HepG2 (cell line): ENCODE measurements at regions not wholly inside any gene's neighbourhood (a gene's known extent, or its start where the extent isn't known, plus 50 kb on each side); places are given as distances from the start of the nearest gene placed in this dataset.
"Not testable (repeated sequence)": the region's sequence is repeated elsewhere in the genome, so short reads cannot be mapped to it uniquely, and the experiment has no call there.

Experiments
- ATAC-seq: fragments of 200-7000 bp; cut with Tn5 transposase; 3 replicates; pipeline ENCODE4 v1.9.1; 2020; ENCODE audit warnings: mild to moderate bottlenecking, moderate library complexity
- BruUV-seq: library from RNA; stranded (reverse); fragments of 400-500 nt; replicated peaks from 2 replicates; lab custom pipeline; 2021; lab: Mats Ljungman, UMichigan
- CTCF ChIA-PET: fragments of 300-600 bp; formaldehyde crosslinking; extraction: SDS; loops from one replicate; lab custom pipeline; 2021; ENCODE audit warnings: low total read pairs, inconsistent platforms, low intra/inter-chr PET ratio; lab: Yijun Ruan, JAX
- POLR2A ChIA-PET: fragments of 350-600 bp; sonication (Branson Sonifier 250); formaldehyde crosslinking; loops from one replicate; lab custom pipeline; 2020; ENCODE audit warnings: antibody characterized with exemption, inconsistent platforms; lab: Yijun Ruan, JAX
- DNase-seq: peaks from one replicate; pipeline ENCODE4 v3.0.0-alpha.2; 2015; ENCODE audit warnings: low spot score
- FAIRE-seq: peaks from 3 replicates; lab custom pipeline; 2011; peaks lifted over from hg19 to GRCh38; lab: Jason Lieb, UNC
- H2AFZ ChIP-seq: one replicate; pipeline ENCODE4 v1.6.1; 2011; ENCODE audit warnings: low read length, inconsistent platforms
- H3K27ac ChIP-seq: fragments of 300-600 bp; 3 replicates; pipeline ENCODE4 v1.8.0; 2011; ENCODE audit warnings: mixed run types, mild to moderate bottlenecking, mixed read lengths, low read length, inconsistent platforms; ENCODE audit not compliant: insufficient read depth; ENCODE audit errors: extremely low read length
- H3K27me3 ChIP-seq, 2 experiments: fragments of 200-600 bp in 1 of 2; 2 replicates in 1 of 2; 3 replicates in 1 of 2; pipeline versions ENCODE4 v1.6.0 to v1.8.0; 2011; ENCODE audit warnings: low read length in 2 of 2, mild to moderate bottlenecking in 2 of 2, moderate library complexity in 2 of 2, inconsistent platforms in 1 of 2; ENCODE audit not compliant: insufficient read depth in 2 of 2, control insufficient read depth in 1 of 2
- H3K36me3 ChIP-seq, 2 experiments: fragments of 200-600 bp in 1 of 2; replicated peaks in 1 of 2; 2 replicates in 1 of 2; 3 replicates in 1 of 2; pipeline versions ENCODE4 v1.5.1 to v1.8.0; 2011; ENCODE audit warnings: low read length in 2 of 2, inconsistent platforms in 1 of 2; ENCODE audit not compliant: insufficient read depth in 2 of 2, control insufficient read depth in 1 of 2
- H3K4me1 ChIP-seq: 2 replicates; pipeline ENCODE4 v1.5.1; 2012; ENCODE audit warnings: low read length, inconsistent platforms; ENCODE audit not compliant: insufficient read depth
- H3K4me2 ChIP-seq: 2 replicates; pipeline ENCODE4 v1.6.0; 2011; ENCODE audit warnings: low read depth, low read length, inconsistent platforms
- H3K4me3 ChIP-seq, 3 experiments: fragments of 200-600 bp in 1 of 3; sonication (generic), shearing (Covaris generic) in 1 of 3; replicated peaks in 1 of 3; 2 replicates each; pipeline ENCODE4 v1.5.1; 2011 to 2016; ENCODE audit warnings: low read length in 3 of 3, inconsistent platforms in 2 of 3, low read depth in 2 of 3, mild to moderate bottlenecking in 2 of 3, control low read depth in 1 of 3, mixed read lengths in 1 of 3; ENCODE audit not compliant: insufficient read depth in 1 of 3
- H3K79me2 ChIP-seq: one replicate; pipeline ENCODE4 v1.6.1; 2011; ENCODE audit warnings: low read length, inconsistent platforms; ENCODE audit not compliant: insufficient read depth
- H3K9ac ChIP-seq: 2 replicates; pipeline ENCODE4 v1.6.0; 2011; ENCODE audit warnings: mild to moderate bottlenecking, low read depth, low read length, inconsistent platforms; ENCODE audit not compliant: insufficient read depth
- H3K9me3 ChIP-seq: 2 replicates; pipeline ENCODE4 v1.5.1; 2012; ENCODE audit warnings: mild to moderate bottlenecking, low read length
- H4K20me1 ChIP-seq: 2 replicates; pipeline ENCODE4 v1.6.0; 2011; ENCODE audit warnings: inconsistent platforms, mild to moderate bottlenecking, low read length, moderate library complexity; ENCODE audit not compliant: insufficient read depth
- ZNF331 ChIP-seq: sonication (generic); formaldehyde crosslinking; IDR thresholded peaks from 2 replicates; pipeline ENCODE4 v1.4.0; 2020; ENCODE audit warnings: missing genetic modification reagents
- WGBS: methylation state at CpG from one replicate; pipeline ENCODE4 v1.1.6; 2017; ENCODE audit warnings: low lambda C conversion rate; 5-methylcytosine and 5-hydroxymethylcytosine counted together
- in situ Hi-C: cut with HindIII; loops from 2 replicates; pipeline ENCODE4 v1.10.0; 2017; ENCODE audit warnings: low pct_unique_long_range_greater_than_20kb; ENCODE audit not compliant: extremely low pct_ligation_motif_present
- intact Hi-C: fragments of 100-400 bp; cut with micrococcal nuclease; formaldehyde crosslinking; loops from one replicate; pipeline ENCODE4 v1.10.0; 2022; ENCODE audit not compliant: unreplicated experiment

GRCh38 chr17:21778866-21779265 is 86.5 kb downstream of the KCNJ18 start:
- H3K4me1 ChIP-seq, POLR2A ChIA-PET, H3K79me2 ChIP-seq, H3K9ac ChIP-seq, H3K4me3 ChIP-seq, H3K27ac ChIP-seq, BruUV-seq, intact Hi-C loops, H4K20me1 ChIP-seq, H2AFZ ChIP-seq, DNase-seq, H3K9me3 ChIP-seq, FAIRE-seq, ATAC-seq, CTCF ChIA-PET, in situ Hi-C loops: not testable (repeated sequence)
- 27% methylated on average over 2 of the region's 2 CpGs for WGBS
- 0 out of 2 replicates have a peak, but pooled peaks have one; percentile 57 for TF ChIP-seq ZNF331 (CRISPR knock-in tag)
- TF ChIP-seq, all 625 proteins: peak for 1; not testable (repeated sequence) for 624
- not testable (repeated sequence) for H3K36me3 ChIP-seq, H3K4me2 ChIP-seq, H3K27me3 ChIP-seq

GRCh38 chr17:21780293-21780888 is 88.1 kb downstream of the KCNJ18 start:
- intact Hi-C loops, POLR2A ChIA-PET, ATAC-seq, H3K9me3 ChIP-seq, H3K4me1 ChIP-seq, H3K4me3 ChIP-seq, H4K20me1 ChIP-seq, H3K36me3 ChIP-seq, H2AFZ ChIP-seq, in situ Hi-C loops, H3K4me2 ChIP-seq, FAIRE-seq, H3K27me3 ChIP-seq, H3K79me2 ChIP-seq, H3K9ac ChIP-seq, CTCF ChIA-PET, DNase-seq, H3K27ac ChIP-seq, BruUV-seq: not testable (repeated sequence)
- WGBS = 24% methylated on average over 6 of the region's 8 CpGs

- WGBS = 0% methylated on average over 3 of the region's 5 CpGs
- in situ Hi-C loops, DNase-seq, POLR2A ChIA-PET, H3K79me2 ChIP-seq, H4K20me1 ChIP-seq, H3K27me3 ChIP-seq, H3K9ac ChIP-seq, H3K4me1 ChIP-seq, ATAC-seq, H3K27ac ChIP-seq, CTCF ChIA-PET, H3K4me2 ChIP-seq, BruUV-seq, intact Hi-C loops, FAIRE-seq, H3K4me3 ChIP-seq, H3K36me3 ChIP-seq, H2AFZ ChIP-seq, H3K9me3 ChIP-seq: not testable (repeated sequence)
These were observed 88.8 kb downstream of the KCNJ18 start for GRCh38 chr17:21780919-21781665.

GRCh38 chr17:21781666-21782024 is 89.3 kb downstream of the KCNJ18 start:
- in situ Hi-C loops, ATAC-seq, H3K9me3 ChIP-seq, FAIRE-seq, H3K4me2 ChIP-seq, H3K9ac ChIP-seq, POLR2A ChIA-PET, H3K4me3 ChIP-seq, H3K36me3 ChIP-seq, H2AFZ ChIP-seq, H3K27me3 ChIP-seq, CTCF ChIA-PET, H4K20me1 ChIP-seq, H3K79me2 ChIP-seq, BruUV-seq, intact Hi-C loops, H3K4me1 ChIP-seq, H3K27ac ChIP-seq, DNase-seq: not testable (repeated sequence)
- WGBS = 14% methylated on average over 9 of the region's 9 CpGs
